SK-N-SH treated with all-trans-retinoic acid at 6 μM for 48 hours (cell line): ENCODE measurements at regions not wholly inside any gene's neighbourhood (a gene's known extent, or its start where the extent isn't known, plus 50 kb on each side); places are given as distances from the start of the nearest gene placed in this dataset.

Experiments
- ATAC-seq: fragments of 200-7000 bp; cut with Tn5 transposase; 3 replicates; pipeline ENCODE4 v1.9.1; 2020; ENCODE audit warnings: mild to moderate bottlenecking, moderate library complexity
- ARNTL ChIP-seq: fragments of 450-650 bp; formaldehyde crosslinking; IDR thresholded peaks from 2 replicates; pipeline ENCODE4 v1.5.0; 2020; ENCODE audit warnings: low read depth, mild to moderate bottlenecking, moderate library complexity, borderline replicate concordance
- BACH2 ChIP-seq: fragments of 250-450 bp; sonication (Bioruptor Pico); IDR thresholded peaks from 2 replicates; pipeline ENCODE4 v1.9.0; 2021; ENCODE audit warnings: mild to moderate bottlenecking, borderline replicate concordance
- CSRNP3 ChIP-seq: fragments of 250-450 bp; sonication (Bioruptor Pico); IDR thresholded peaks from 2 replicates; pipeline ENCODE4 v1.5.1; 2021; ENCODE audit warnings: mild to moderate bottlenecking, moderate library complexity
- ESRRG ChIP-seq: fragments of 250-450 bp; sonication (Bioruptor Pico); IDR thresholded peaks from 2 replicates; pipeline ENCODE4 v1.6.1; 2021; ENCODE audit warnings: mild to moderate bottlenecking
- GLIS3 ChIP-seq: fragments of 250-450 bp; sonication (Bioruptor Pico); IDR thresholded peaks from 2 replicates; pipeline ENCODE4 v1.5.0; 2020; ENCODE audit warnings: mild to moderate bottlenecking, moderate library complexity
- ISL1 ChIP-seq: fragments of 250-450 bp; sonication (Bioruptor Pico); IDR thresholded peaks from 2 replicates; pipeline ENCODE4 v2.1.2; 2022; ENCODE audit warnings: mild to moderate bottlenecking, moderate library complexity
- OSR1 ChIP-seq: fragments of 250-450 bp; sonication (Bioruptor Pico); IDR thresholded peaks from 2 replicates; pipeline ENCODE4 v1.8.0; 2022; ENCODE audit warnings: moderate library complexity, mild to moderate bottlenecking, inconsistent platforms
- POU6F1 ChIP-seq: fragments of 250-450 bp; sonication (Bioruptor Pico); IDR thresholded peaks from 2 replicates; pipeline ENCODE4 v1.8.0; 2021; ENCODE audit warnings: low read depth, mild to moderate bottlenecking, moderate library complexity, borderline replicate concordance
- RARB ChIP-seq: fragments of 250-450 bp; sonication (Bioruptor Pico); IDR thresholded peaks from 2 replicates; pipeline ENCODE4 v1.8.0; 2021; ENCODE audit warnings: mild to moderate bottlenecking, moderate library complexity
- SNAI2 ChIP-seq: fragments of 250-450 bp; sonication (Bioruptor Pico); IDR thresholded peaks from 2 replicates; pipeline ENCODE4 v1.5.0; 2020; ENCODE audit warnings: mild to moderate bottlenecking, moderate library complexity
- TCF4 ChIP-seq: fragments of 250-450 bp; sonication (Bioruptor Pico); IDR thresholded peaks from 2 replicates; pipeline ENCODE4 v1.8.0; 2021; ENCODE audit warnings: mild to moderate bottlenecking, moderate library complexity, borderline replicate concordance
- TOX ChIP-seq: fragments of 250-450 bp; sonication (Bioruptor Pico); IDR thresholded peaks from 2 replicates; pipeline ENCODE4 v1.8.0; 2021; ENCODE audit warnings: mild to moderate bottlenecking, moderate library complexity, borderline replicate concordance
- ZC3H10 ChIP-seq: fragments of 250-450 bp; sonication (Bioruptor Pico); IDR thresholded peaks from 2 replicates; pipeline ENCODE4 v1.5.1; 2021; ENCODE audit warnings: mild to moderate bottlenecking, moderate library complexity
- ZFP3 ChIP-seq: fragments of 250-450 bp; sonication (Bioruptor Pico); IDR thresholded peaks from 2 replicates; pipeline ENCODE4 v1.5.0; 2020; ENCODE audit warnings: mild to moderate bottlenecking, moderate library complexity
- ZFP30 ChIP-seq: fragments of 450-650 bp; formaldehyde crosslinking; IDR thresholded peaks from 2 replicates; pipeline ENCODE4 v1.5.0; 2022; ENCODE audit warnings: mild to moderate bottlenecking, moderate library complexity
- ZNF565 ChIP-seq: fragments of 450-650 bp; formaldehyde crosslinking; conservative IDR thresholded peaks from 2 replicates; pipeline ENCODE4 v1.5.0; 2020; ENCODE audit warnings: low read depth, mild to moderate bottlenecking, moderate library complexity
- ZNF70 ChIP-seq: fragments of 450-650 bp; formaldehyde crosslinking; IDR thresholded peaks from 2 replicates; pipeline ENCODE4 v1.5.0; 2020; ENCODE audit warnings: mild to moderate bottlenecking, moderate library complexity
- ZNF8 ChIP-seq: fragments of 450-650 bp; formaldehyde crosslinking; IDR thresholded peaks from 2 replicates; pipeline ENCODE4 v1.5.0; 2020; ENCODE audit warnings: mild to moderate bottlenecking, moderate library complexity
- TF ChIP-seq, protein P1 (sequence below): fragments of 250-450 bp; sonication (Bioruptor Pico); IDR thresholded peaks from 2 replicates; pipeline ENCODE4 v1.5.0; 2020; ENCODE audit warnings: mild to moderate bottlenecking, moderate library complexity
- TF ChIP-seq, protein P2 (sequence below): fragments of 250-450 bp; sonication (Bioruptor Pico); IDR thresholded peaks from 2 replicates; pipeline ENCODE4 v1.8.0; 2020; ENCODE audit warnings: mild to moderate bottlenecking, moderate library complexity, borderline replicate concordance

- TF ChIP-seq CSRNP3 (CRISPR knock-in tag) (no peak), POU6F1 (no peak), ZFP30 (CRISPR knock-in tag) (no peak), ZFP3 (CRISPR knock-in tag) (no peak), ZNF70 (CRISPR knock-in tag) (no peak), ARNTL (no peak), RARB (CRISPR knock-in tag) (no peak), TOX (CRISPR knock-in tag) (no peak), ZNF565 (CRISPR knock-in tag) (no peak)
Measured at GRCh38 chr16:89034573-89034961, 57.6 kb upstream of the CBFA2T3 start (continued).

- no peak for ATAC-seq
- no peak for TF ChIP-seq TOX (CRISPR knock-in tag)
- no peak for TF ChIP-seq TCF4 (CRISPR knock-in tag)
- TF ChIP-seq, protein P1, sequence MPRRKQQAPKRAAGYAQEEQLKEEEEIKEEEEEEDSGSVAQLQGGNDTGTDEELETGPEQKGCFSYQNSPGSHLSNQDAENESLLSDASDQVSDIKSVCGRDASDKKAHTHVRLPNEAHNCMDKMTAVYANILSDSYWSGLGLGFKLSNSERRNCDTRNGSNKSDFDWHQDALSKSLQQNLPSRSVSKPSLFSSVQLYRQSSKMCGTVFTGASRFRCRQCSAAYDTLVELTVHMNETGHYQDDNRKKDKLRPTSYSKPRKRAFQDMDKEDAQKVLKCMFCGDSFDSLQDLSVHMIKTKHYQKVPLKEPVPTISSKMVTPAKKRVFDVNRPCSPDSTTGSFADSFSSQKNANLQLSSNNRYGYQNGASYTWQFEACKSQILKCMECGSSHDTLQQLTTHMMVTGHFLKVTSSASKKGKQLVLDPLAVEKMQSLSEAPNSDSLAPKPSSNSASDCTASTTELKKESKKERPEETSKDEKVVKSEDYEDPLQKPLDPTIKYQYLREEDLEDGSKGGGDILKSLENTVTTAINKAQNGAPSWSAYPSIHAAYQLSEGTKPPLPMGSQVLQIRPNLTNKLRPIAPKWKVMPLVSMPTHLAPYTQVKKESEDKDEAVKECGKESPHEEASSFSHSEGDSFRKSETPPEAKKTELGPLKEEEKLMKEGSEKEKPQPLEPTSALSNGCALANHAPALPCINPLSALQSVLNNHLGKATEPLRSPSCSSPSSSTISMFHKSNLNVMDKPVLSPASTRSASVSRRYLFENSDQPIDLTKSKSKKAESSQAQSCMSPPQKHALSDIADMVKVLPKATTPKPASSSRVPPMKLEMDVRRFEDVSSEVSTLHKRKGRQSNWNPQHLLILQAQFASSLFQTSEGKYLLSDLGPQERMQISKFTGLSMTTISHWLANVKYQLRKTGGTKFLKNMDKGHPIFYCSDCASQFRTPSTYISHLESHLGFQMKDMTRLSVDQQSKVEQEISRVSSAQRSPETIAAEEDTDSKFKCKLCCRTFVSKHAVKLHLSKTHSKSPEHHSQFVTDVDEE (CRISPR knock-in tag): no peak
- no peak for TF ChIP-seq CSRNP3 (CRISPR knock-in tag)
- no peak for TF ChIP-seq ZFP30 (CRISPR knock-in tag)
- TF ChIP-seq ZNF565 (CRISPR knock-in tag): no peak
- no peak for TF ChIP-seq SNAI2 (CRISPR knock-in tag)
- no peak for TF ChIP-seq ISL1 (CRISPR knock-in tag)
- TF ChIP-seq, protein P2, sequence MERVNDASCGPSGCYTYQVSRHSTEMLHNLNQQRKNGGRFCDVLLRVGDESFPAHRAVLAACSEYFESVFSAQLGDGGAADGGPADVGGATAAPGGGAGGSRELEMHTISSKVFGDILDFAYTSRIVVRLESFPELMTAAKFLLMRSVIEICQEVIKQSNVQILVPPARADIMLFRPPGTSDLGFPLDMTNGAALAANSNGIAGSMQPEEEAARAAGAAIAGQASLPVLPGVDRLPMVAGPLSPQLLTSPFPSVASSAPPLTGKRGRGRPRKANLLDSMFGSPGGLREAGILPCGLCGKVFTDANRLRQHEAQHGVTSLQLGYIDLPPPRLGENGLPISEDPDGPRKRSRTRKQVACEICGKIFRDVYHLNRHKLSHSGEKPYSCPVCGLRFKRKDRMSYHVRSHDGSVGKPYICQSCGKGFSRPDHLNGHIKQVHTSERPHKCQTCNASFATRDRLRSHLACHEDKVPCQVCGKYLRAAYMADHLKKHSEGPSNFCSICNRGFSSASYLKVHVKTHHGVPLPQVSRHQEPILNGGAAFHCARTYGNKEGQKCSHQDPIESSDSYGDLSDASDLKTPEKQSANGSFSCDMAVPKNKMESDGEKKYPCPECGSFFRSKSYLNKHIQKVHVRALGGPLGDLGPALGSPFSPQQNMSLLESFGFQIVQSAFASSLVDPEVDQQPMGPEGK (CRISPR knock-in tag): no peak
- no peak for TF ChIP-seq ZC3H10 (CRISPR knock-in tag)
- TF ChIP-seq ESRRG: no peak
- TF ChIP-seq GLIS3 (CRISPR knock-in tag): no peak
- no peak for TF ChIP-seq ZNF8 (CRISPR knock-in tag)
- no peak for TF ChIP-seq BACH2
Measured at GRCh38 chr16:89034971-89035668, 58.1 kb upstream of the CBFA2T3 start.

DNA sequence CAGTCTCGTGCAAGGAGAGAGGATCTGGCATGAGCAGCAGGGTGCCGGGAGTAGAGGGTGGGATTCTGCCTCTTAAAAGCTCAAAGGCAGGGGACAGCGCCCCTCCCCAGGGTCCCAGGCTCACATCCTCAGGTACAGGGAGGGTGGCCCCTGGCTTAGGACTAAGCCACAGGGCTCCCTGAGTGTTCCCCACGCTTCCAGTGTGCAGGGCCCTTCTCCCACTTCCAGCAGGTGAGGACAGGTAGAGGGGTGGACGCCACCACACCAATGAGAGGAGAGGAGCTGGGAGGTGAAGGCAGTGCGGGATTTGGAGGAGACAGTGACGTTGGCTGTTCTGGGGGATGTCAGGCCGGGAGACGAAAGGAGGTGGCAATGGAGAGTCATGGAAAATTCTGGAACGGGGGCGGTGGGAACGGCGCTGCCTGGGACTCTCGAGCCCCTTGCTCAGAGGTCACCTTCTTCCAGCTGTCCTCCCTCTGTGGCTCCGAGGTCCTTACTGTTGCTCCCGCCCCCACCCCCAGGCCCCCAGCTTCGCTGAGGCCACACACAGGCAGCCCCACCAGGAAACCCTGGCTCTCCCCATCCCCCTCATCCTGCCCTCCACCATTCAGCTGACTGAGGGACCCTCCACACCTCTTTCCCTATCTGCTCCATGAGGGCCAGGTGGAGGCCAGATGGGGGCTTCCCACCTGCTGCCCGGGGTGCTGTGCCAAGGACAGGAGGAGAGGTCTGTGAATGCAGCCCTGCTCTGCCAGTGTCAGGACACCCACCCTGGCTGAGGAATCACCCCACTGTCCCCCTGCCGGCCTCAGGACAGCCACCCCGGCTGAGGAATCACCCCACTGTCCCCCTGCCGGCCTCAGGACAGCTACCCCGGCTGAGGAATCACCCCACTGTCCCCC, 57.7 kb upstream of the ACSF3 start:
- no peak for TF ChIP-seq ZNF8 (CRISPR knock-in tag)
- no peak for TF ChIP-seq ISL1 (CRISPR knock-in tag)
- no peak for TF ChIP-seq OSR1 (CRISPR knock-in tag)
- no peak for TF ChIP-seq ESRRG
- no peak for ATAC-seq
